Fibroblast of the aortic adventitia (primary cell): ENCODE measurements at regions not wholly inside any gene's neighbourhood (a gene's known extent, or its start where the extent isn't known, plus 50 kb on each side); places are given as distances from the start of the nearest gene placed in this dataset.

Source experiments
- DNase-seq: peaks from one replicate; pipeline ENCODE4 v3.0.0-alpha.2; 2010; ENCODE audit warnings: low read depth
- H3K4me3 ChIP-seq: 2 replicates; pipeline ENCODE4 v1.5.1; 2011; ENCODE audit warnings: low read depth, mild to moderate bottlenecking, control low read depth, low read length, moderate library complexity
- CTCF ChIP-seq: IDR thresholded peaks from 2 replicates; pipeline ENCODE4 v1.5.1; 2011; ENCODE audit warnings: mild to moderate bottlenecking, low read length, control low read depth, inconsistent platforms; ENCODE audit not compliant: insufficient read depth

- no peak overlapping the region for H3K4me3 ChIP-seq
- no peak for TF ChIP-seq CTCF
- DNase-seq: no peak
These were observed 82.6 kb upstream of the FUT8 start for GRCh38 chr14:65329911-65330310.

- DNase-seq: peak; percentile 41
- no peak overlapping the region for H3K4me3 ChIP-seq
- TF ChIP-seq CTCF: no peak
These were observed 82.1 kb upstream of the FUT8 start for GRCh38 chr14:65330416-65330815.

GRCh38 chr14:65331652-65332051, 80.9 kb upstream of the FUT8 start:
- TF ChIP-seq CTCF: no peak
- no peak for DNase-seq
- no peak overlapping the region for H3K4me3 ChIP-seq

- DNase-seq: no peak
- H3K4me3 ChIP-seq: no peak overlapping the region
- no peak for TF ChIP-seq CTCF
These were observed 80.2 kb upstream of the FUT8 start for GRCh38 chr14:65332141-65332871.

- H3K4me3 ChIP-seq: no peak overlapping the region
- peak; percentile 91 for DNase-seq
- no peak for TF ChIP-seq CTCF
These were observed 78.4 kb upstream of the FUT8 start for GRCh38 chr14:65333943-65334687.

- no peak for DNase-seq
- no peak for TF ChIP-seq CTCF
- H3K4me3 ChIP-seq: no peak overlapping the region
These were observed 77.6 kb upstream of the FUT8 start for GRCh38 chr14:65334765-65335410.
